HL-60 (cell line): ENCODE measurements at regions not wholly inside any gene's neighbourhood (a gene's known extent, or its start where the extent isn't known, plus 50 kb on each side); places are given as distances from the start of the nearest gene placed in this dataset.

ENCODE experiments used
- DNase-seq, 2 experiments: peaks; one replicate each; pipeline ENCODE4 v3.0.0-alpha.2; 2010 to 2020; ENCODE audit warnings: low read depth in 1 of 2, low spot score in 1 of 2
- H3K27ac ChIP-seq: fragments of 250-450 bp; sonication (Bioruptor Pico); replicated peaks from 2 replicates; pipeline ENCODE4 v1.5.1; 2020; ENCODE audit warnings: mild to moderate bottlenecking, moderate library complexity
- H3K27me3 ChIP-seq: fragments of 250-450 bp; sonication (Bioruptor Pico); 2 replicates; pipeline ENCODE4 v1.5.1; 2021; ENCODE audit warnings: mild to moderate bottlenecking, moderate library complexity; ENCODE audit not compliant: insufficient read depth, poor library complexity, severe bottlenecking
- H3K4me3 ChIP-seq: replicated peaks from 2 replicates; pipeline ENCODE4 v1.5.1; 2011; ENCODE audit warnings: mild to moderate bottlenecking, control low read depth, low read length; ENCODE audit not compliant: insufficient read depth
- GABPA ChIP-seq: IDR thresholded peaks from 2 replicates; pipeline ENCODE4 v1.6.1; 2012; ENCODE audit warnings: low read depth
- POLR2AphosphoS5 ChIP-seq: IDR thresholded peaks from 2 replicates; pipeline ENCODE4 v1.6.1; 2012; ENCODE audit warnings: low read depth
- SPI1 ChIP-seq: IDR thresholded peaks from 2 replicates; pipeline ENCODE4 v1.6.1; 2012; ENCODE audit warnings: low read depth, mild to moderate bottlenecking, borderline replicate concordance
- TF ChIP-seq, protein P1 (sequence below): IDR thresholded peaks from one replicate; pipeline ENCODE4 v1.5.1; 2011; ENCODE audit warnings: low read length, control low read depth, inconsistent platforms; ENCODE audit not compliant: insufficient read depth
- TF ChIP-seq, protein P2 (sequence below): IDR thresholded peaks from 2 replicates; pipeline ENCODE4 v1.6.1; 2012; ENCODE audit warnings: low read depth; ENCODE audit not compliant: insufficient replicate concordance

DNA sequence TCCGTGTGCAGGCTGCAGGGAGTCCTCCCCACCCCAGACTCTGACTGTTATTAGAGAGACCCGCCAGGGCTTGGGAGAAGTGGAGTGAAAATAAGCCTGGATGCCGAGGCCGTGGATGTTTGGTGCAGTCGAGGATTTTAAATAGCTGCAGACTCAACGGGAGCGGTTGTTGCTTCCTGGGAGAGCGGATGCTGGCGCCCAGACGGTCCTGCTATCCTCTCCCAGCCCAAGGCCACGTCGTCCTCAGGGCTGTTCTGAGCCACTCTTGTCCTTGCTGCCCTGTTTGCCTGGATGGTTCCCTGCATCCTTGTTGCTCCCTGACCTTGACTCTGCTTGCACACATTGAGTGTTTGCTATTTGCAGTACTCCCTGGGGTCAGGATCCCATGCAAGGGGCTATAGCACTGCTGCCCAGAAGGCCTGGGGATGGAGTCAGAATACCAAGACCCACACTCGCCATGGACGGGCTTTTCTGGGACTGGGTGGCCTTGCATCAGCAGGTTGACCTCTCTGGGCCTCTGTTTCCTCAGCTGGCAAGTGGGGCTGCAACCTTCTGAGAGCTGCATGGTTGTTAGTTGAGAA, 205.3 kb upstream of the C1orf174 start:
- H3K27ac ChIP-seq: no peak overlapping the region
- TF ChIP-seq, protein P1, sequence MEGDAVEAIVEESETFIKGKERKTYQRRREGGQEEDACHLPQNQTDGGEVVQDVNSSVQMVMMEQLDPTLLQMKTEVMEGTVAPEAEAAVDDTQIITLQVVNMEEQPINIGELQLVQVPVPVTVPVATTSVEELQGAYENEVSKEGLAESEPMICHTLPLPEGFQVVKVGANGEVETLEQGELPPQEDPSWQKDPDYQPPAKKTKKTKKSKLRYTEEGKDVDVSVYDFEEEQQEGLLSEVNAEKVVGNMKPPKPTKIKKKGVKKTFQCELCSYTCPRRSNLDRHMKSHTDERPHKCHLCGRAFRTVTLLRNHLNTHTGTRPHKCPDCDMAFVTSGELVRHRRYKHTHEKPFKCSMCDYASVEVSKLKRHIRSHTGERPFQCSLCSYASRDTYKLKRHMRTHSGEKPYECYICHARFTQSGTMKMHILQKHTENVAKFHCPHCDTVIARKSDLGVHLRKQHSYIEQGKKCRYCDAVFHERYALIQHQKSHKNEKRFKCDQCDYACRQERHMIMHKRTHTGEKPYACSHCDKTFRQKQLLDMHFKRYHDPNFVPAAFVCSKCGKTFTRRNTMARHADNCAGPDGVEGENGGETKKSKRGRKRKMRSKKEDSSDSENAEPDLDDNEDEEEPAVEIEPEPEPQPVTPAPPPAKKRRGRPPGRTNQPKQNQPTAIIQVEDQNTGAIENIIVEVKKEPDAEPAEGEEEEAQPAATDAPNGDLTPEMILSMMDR: no peak
- TF ChIP-seq GABPA: no peak
- no peak for TF ChIP-seq SPI1
- TF ChIP-seq, protein P2, sequence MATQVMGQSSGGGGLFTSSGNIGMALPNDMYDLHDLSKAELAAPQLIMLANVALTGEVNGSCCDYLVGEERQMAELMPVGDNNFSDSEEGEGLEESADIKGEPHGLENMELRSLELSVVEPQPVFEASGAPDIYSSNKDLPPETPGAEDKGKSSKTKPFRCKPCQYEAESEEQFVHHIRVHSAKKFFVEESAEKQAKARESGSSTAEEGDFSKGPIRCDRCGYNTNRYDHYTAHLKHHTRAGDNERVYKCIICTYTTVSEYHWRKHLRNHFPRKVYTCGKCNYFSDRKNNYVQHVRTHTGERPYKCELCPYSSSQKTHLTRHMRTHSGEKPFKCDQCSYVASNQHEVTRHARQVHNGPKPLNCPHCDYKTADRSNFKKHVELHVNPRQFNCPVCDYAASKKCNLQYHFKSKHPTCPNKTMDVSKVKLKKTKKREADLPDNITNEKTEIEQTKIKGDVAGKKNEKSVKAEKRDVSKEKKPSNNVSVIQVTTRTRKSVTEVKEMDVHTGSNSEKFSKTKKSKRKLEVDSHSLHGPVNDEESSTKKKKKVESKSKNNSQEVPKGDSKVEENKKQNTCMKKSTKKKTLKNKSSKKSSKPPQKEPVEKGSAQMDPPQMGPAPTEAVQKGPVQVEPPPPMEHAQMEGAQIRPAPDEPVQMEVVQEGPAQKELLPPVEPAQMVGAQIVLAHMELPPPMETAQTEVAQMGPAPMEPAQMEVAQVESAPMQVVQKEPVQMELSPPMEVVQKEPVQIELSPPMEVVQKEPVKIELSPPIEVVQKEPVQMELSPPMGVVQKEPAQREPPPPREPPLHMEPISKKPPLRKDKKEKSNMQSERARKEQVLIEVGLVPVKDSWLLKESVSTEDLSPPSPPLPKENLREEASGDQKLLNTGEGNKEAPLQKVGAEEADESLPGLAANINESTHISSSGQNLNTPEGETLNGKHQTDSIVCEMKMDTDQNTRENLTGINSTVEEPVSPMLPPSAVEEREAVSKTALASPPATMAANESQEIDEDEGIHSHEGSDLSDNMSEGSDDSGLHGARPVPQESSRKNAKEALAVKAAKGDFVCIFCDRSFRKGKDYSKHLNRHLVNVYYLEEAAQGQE: no peak
- TF ChIP-seq POLR2AphosphoS5: no peak
- H3K4me3 ChIP-seq: no peak overlapping the region
- no peaks in the 10 kb centered on the region for H3K27me3 ChIP-seq
- no peak for DNase-seq

DNA sequence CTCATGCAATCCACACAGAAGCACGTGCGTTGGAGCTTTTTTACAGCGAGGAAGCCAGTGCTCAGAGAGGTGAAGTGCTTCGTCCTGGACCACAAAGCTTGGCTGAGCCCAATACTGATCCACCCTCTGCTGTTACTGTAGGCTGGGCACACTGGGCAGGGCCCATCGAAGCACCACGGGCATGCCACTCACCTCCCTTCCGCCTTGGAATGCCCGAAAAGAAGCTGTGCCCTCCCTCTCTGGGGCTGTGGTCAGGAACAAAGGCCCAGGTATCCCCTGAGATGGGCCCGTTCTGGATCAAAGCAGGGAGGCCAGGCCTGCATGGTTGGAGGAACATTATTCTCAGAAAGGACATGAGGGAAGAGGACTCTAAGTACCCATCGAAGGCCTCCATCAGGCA, 206.7 kb upstream of the C1orf174 start:
- no peaks in the 10 kb centered on the region for H3K27me3 ChIP-seq
- no peak overlapping the region for H3K4me3 ChIP-seq
- TF ChIP-seq, protein P2: no peak
- TF ChIP-seq SPI1 (no peak), POLR2AphosphoS5 (no peak), GABPA (no peak)
- TF ChIP-seq, protein P1: no peak
- no peak for DNase-seq
- H3K27ac ChIP-seq: no peak overlapping the region

DNA sequence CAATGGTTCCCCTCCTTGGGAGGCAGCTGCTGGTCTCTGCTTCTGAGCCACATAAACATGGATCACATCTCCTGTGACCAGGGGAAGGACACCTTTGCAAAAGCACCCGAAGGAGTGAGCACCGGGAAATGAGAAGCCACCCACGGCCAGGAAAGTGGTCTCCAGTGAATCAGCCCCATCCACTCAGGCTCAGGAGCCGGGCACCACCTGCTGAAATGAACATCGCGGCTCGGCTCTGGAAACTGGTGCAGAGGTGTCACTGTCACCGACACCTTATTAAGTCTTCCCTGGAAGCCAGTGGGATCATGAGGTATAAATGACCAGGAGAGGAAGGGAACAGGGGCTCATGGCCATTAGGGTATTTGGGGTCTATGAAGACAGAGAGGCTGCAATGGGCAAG, 207.2 kb upstream of the C1orf174 start:
- Histone ChIP-seq H3K27me3 (no peaks in the 10 kb centered on the region), H3K27ac (no peak overlapping the region), H3K4me3 (no peak overlapping the region)
- no peak for TF ChIP-seq POLR2AphosphoS5
- no peak for TF ChIP-seq SPI1
- no peak for TF ChIP-seq GABPA
- TF ChIP-seq, protein P2: no peak
- TF ChIP-seq, protein P1: no peak
- DNase-seq: no peak
